Left renal cortex interstitium (tissue), 4 donors: ENCODE measurements at regions not wholly inside any gene's neighbourhood (a gene's known extent, or its start where the extent isn't known, plus 50 kb on each side); places are given as distances from the start of the nearest gene placed in this dataset.
"Not testable (repeated sequence)": the region's sequence is repeated elsewhere in the genome, so short reads cannot be mapped to it uniquely, and the experiment has no call there.

Experiments used
- DNase-seq, 4 donors: peaks; one replicate each; pipeline ENCODE4 v3.0.0-alpha.2; 2013; ENCODE audit warnings: low read depth in 4 of 4, low spot score in 2 of 4, missing footprints in 1 of 4

DNA sequence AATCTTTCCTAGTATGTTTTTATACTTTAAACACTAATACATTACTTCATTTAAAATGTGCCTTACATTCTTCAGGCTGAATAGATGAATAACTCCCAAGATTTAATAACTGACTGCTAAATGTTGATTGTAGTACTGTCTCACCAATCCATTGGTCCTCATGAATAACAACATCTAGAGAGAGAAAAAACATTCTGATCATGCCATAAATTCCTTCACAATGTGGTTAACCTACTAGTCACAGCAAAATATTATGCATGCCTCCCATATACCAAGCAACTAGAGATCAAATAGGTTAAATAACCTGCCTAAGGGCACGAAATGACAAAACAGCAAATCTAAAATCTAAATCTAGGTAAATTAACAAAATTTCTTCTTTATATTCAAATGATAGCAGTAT is 66.2 kb downstream of the SYT15 start:
- DNase-seq: not testable (repeated sequence)

GRCh38 chr10:46646132-46646531 is 67.2 kb downstream of the SYT15 start:
- not testable (repeated sequence) for DNase-seq

- DNase-seq: not testable (repeated sequence)
Measured at GRCh38 chr10:46650967-46651366, 72.0 kb downstream of the SYT15 start.

GRCh38 chr10:46657437-46657836 is 78.5 kb downstream of the SYT15 start:
- DNase-seq: not testable (repeated sequence)

DNA sequence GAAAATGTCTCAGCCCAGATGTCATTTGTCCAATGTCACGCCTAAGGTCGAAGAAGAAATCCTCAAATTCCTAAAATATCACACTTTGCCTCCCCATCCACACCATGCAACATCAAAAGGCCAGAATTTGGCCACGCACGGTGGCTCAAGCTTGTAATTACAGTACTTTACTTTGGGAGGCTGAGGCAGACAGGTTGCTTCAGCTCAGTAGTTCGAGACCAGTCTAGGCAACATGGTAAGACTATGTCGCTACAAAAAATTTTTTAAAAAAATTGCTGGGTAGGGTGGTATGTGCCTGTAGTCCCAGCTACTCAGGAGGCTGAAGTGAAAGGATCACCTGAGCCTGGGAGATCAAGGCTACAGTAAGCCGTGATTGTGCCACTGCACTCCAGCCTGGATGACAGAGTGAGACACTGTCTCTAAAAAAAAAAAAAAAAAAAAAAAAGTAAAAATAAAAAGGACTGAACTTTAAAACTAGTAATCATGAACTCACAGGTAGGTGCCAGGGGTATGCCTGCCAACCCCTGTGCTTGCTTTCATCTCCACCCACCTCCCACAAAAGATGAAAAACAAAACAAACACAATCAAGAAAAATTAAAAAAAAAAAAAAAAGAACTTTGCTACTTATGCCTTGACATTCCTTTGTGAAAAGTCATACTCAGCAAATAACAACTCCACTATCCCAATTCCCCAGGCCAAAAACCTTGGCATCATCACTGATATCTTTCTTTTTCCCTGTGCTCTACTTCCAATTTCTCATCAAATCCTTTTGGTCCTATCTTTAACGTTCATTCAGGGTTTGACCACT is 81.3 kb downstream of the SYT15 start:
- DNase-seq: not testable (repeated sequence)

DNA sequence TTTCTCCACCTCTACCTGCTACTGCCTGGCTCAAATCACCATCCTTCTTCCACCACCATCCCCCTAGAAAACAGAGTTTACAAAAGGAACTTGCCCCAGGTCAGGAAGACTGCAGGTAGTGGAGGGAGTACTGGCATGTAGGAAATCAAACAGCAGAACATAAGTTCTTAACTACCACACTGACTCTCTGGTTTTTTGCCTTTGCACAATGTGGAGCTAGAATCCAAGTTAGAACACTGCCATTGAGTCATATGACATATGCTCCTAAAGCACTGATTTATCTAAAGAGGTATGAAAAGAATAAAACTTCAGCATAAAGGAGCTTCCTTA is 81.9 kb downstream of the SYT15 start:
- not testable (repeated sequence) for DNase-seq

- DNase-seq: not testable (repeated sequence)
Measured at GRCh38 chr10:46665536-46665935, 86.6 kb downstream of the SYT15 start.

DNA sequence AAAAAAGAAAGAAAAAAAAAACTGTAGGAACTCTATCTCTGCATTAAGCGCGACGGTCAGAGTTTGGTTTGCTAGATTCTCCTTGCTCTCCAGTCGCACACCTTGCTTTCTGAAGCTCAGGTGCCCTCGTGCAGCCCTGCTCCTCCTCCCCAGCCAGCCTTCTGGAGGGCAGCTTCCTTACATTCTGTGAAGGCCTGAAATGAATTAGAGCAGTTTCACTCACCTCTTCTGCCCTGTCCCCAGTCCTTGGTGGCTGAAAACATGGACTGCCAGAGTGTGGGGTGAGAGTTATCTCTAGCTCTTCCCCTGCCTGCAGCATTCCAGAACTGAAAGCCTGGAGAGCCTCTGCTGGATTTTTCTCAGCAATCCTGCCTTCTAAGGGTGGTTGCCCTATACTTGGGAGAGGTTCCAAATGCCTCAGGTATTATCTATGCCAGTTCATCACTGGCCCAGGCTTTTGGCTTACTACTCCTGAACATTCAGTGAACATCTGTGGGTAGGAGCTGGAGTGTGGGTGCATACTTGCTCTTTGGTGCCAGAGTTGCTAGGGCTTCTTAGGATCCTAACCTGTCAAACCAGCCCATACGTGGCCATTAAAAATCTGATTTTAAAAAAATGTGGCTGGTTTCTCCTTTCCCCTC is 89.5 kb downstream of the SYT15 start:
- not testable (repeated sequence) for DNase-seq

DNA sequence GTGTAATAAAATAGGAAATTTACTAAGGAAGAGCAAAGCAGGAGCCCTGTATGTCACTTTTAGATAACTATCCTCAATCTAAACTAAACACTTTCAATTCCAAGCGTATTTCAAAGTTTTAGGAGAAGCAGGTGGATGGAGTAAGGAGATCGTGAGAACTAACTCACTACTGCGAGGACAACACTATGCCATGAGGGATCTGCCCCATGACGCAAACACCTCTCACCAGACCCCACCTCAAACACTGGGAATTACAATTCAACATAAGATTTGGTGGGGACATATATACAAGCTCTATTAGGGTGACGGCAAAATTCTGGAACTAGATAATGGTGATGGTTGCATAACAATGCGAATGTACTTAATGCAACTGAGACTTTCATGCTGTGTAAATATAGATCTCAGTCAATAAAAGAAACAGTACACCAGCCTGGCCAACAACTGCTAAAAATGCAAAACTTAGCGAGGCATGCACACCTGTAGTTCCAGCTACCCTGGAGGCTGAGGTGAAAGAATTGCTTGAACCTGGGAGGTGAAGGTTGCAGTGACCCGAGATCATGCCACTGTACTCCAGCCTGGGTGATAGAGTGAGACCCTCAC is 99.0 kb downstream of the SYT15 start:
- not testable (repeated sequence) for DNase-seq

DNA sequence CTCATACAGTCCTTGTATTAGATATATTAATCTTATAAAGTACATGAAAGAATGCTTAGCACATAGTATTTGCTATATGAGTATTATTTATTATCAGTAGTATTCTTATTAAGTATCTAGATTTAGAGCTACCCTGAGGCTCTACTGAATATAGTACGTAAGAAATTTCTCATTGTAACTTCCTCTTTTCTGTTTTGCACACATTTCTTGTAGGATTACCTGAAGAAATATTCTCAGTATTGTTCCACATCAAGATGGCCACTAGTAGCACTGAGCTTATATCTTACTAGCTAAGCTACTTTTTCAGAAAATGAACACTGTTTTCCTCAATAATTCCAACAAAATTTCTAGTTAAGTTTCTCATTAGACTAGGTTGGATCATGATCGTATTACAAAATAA is 112.5 kb downstream of the SYT15 start:
- not testable (repeated sequence) for DNase-seq

GRCh38 chr10:46693218-46693617 is 114.3 kb downstream of the SYT15 start:
- DNase-seq: not testable (repeated sequence)

DNA sequence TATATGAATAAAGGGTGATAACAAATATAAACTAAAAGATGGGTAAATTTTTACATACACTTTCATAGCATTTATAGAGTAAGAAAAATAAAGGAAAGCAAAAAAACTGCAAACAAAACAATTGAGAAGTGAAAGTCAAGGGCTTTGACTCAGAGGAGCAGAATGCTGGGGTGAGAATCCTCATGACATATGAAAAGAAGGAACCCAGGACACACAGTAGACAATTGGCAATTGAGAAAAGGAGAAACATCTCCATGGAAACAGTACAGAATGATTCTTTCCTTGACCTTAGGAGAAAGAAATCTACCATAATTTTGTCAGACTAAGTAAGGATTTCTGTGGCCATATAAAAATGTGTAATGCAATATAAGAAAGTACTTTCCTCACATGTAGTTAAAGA is 138.3 kb downstream of the SYT15 start:
- DNase-seq: not testable (repeated sequence)

DNA sequence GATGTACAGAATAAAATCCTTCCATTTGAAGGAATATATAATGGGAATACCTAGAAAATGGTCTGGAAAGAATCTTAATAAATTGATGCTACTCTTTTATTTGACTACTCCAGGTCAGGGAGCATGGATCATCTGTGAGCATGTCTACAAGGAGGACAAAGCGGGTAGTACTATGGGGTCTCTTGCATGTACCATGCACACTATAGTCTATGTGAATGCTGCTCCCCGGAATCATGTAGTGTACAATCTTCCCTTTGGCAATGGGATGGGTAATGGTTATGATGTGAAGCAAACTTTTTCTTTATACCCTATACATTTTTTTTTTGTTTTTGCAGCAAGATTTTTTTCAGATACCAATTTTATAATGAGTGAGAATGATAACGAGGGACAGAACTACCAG is 139.1 kb downstream of the SYT15 start:
- DNase-seq: not testable (repeated sequence)

GRCh38 chr10:46720386-46720785 is 141.5 kb downstream of the SYT15 start:
- peak in 1 of 4 donors; percentile 10 for DNase-seq

- DNase-seq: peak in 1 of 4 donors; percentile 2
Measured at GRCh38 chr10:46720811-46721518, 142.0 kb downstream of the SYT15 start.

DNA sequence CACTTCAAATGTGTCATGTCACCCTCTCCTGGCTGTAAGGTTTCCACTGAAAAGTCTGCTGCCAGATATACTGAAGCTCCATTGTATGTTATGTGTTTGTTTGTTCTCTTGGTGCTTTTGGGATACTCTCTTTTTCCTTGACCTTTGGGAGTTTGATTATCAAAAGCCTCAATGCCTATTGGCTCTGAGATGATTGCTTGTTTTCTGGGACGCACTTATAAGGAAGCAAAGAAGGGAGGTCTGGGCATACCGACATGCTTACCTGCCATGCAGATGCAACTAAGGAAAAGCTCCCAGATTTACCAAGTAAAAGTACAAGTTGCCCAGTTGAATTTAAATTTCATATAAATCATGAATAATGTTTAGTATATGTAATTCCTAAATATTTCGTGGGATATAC is 145.3 kb downstream of the SYT15 start:
- DNase-seq: not testable (repeated sequence)

- DNase-seq: not testable (repeated sequence)
Measured at GRCh38 chr10:46728359-46728758, 149.4 kb downstream of the SYT15 start.

GRCh38 chr10:46730729-46731128 is 151.8 kb downstream of the SYT15 start:
- not testable (repeated sequence) for DNase-seq

GRCh38 chr10:46733635-46734261 is 154.8 kb downstream of the SYT15 start:
- DNase-seq: not testable (repeated sequence)

- DNase-seq: not testable (repeated sequence)
Measured at GRCh38 chr10:46734262-46734642, 155.3 kb downstream of the SYT15 start.

DNA sequence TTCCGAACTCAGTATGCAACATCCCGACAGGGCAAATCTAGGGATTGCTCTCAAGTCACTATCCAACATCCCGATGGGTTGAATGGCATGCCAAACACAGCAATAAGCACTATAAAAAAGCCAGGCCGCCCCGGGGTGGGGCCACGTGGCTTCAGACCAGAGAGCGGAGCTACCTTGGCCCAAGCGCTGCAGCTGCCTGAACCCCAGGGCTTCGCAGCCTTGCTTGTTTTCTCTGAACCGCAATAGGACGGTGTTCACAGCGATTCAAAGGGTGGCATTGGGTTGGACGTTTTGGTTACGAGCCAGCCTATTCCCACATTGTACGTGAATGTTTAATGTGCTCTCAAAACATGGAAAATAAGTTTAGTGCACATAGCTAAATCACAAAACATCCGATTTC is 161.0 kb downstream of the SYT15 start:
- DNase-seq: not testable (repeated sequence)
